ENCODE measurements at regions not wholly inside any gene's neighbourhood (a gene's known extent, or its start where the extent isn't known, plus 50 kb on each side); places are given as distances from the start of the nearest gene placed in this dataset.

DNA sequence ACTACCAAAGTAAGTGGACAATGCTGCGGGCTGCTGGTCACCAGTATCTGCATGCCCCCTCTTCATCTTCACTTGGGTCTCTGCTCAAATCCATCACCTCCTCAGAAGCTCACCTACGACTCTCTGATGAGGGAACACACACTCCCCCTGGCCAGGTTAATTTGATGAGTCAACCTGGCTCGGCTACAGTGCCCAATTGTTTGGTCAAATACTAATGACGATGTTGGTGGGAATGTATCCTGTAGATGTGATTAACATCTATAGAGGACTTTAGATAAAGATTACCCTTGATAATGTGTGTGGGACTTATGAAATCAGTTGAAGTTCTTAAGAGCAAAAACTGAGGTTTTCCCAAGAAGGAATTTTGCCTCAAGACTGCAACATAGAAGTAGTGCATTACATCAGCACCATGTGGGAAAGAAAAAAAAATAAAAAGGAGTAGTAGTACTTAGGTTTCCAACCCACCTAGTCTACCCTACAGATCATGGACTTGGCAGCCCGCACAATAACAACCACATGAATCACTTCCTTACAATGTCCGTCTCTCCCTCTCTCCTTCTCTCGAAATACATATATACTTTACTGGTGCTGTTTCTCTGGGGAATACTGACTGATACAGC lies 467.3 kb downstream of the DNAH5 start:
- DNase-seq = no peak

DNA sequence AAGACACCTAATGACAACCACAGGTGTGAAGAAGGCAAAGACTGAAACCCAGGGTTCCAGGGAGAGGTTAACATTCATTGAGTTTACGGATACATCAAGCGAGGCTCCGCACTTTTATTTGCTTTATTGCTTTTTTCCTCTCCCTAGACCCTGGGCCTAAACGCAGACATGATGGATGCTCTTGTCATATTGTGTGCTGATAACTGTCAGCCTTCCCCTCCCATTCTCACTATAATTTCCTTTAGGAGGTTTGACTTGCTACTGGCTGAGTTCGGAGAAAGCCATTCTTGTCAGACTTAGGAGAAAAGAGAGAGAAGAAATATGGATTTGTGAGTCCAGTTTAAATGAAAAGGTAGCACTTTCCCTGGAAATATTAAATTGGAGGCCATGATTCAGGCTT lies 471.6 kb downstream of the DNAH5 start:
- DNase-seq = no peak

DNA sequence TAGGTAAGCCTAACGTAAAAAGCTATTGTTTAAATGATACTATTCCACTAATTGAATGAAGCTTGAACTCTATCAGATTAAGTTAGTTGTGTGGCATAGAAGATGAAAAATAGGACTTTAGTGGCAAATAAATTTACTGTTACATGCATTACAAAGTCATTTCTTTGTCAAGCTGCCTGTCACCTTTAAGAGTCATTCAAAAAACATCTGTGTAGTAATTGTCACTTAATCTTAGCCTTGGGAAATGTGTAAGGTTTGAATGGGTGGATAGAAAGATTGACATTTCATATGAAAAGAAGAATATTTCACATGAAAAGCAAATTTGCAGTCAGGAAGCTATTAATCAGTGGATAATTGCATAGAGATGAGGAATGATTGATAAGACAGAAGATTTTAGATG lies 473.5 kb downstream of the DNAH5 start:
- no peak for DNase-seq

DNA sequence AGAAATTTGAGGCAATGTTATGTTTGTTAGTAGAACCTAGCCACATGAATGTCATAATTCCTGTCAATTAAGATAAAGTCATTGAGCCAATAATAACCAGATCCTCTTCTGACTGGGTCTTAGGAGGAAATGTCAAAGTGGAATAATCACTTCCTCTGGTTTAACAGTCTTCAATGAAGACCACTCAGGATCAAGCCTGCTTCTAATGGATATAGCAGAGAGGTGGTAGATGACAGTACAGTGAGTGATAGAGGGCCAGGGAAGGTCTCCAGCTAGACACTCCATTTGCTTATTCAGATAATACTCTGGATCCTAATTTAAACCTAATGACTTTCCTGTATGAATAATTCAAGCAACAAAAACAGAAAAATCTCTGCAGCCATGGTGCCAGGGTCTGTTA lies 474.2 kb downstream of the DNAH5 start:
- no peak for DNase-seq

DNA sequence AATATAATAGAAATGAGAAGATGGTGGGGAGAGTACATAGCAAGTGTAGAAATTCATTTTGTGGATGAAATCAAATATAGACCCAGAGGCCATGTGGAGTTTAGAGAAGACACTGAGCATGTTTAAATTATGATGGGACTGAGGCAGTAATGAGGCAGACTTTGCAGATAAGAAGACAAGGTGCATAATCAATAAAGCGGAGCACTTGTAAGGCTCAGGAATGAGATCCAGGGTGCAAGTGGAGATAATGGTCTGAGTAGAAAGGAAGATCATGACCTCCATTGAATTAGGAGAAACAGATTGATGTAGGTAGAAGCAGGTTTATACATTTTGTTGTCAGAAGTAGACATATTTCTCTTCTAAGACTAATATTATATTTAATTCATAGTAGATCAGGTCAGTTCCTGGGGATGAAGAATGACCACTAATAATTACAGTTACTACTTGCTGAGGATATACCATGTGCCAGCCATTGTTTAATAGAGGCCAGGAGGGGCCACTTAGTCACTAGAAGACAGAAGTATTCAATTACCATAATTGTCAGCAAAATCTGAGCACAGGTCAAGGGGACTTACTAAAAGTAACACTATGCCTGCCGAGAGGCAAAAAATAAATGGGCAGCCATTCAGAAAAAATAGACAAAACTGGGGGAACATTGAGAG lies 479.8 kb downstream of the DNAH5 start:
- DNase-seq = no peak

DNA sequence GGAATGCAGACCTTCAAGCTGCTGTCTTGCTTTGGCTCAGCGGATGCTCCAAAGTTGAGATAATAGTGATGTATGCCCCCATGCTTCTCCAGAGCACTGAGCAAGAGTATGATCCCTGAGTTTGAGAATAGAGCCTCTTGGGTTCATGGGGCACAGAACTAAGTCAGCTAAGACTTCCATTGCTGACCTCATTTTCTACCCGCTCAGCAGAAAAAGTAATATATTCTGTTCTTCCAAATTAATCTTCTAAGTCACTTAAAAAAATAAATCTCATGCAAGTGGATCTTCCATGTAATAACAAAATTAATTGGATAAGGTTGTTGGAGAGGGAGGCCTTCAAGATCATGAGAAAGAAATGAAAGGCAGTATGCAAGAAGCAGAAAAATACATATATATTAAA lies 483.9 kb downstream of the DNAH5 start:
- DNase-seq = no peak

- DNase-seq = no peak
Measured at GRCh38 chr5:13454050-13454449, 490.4 kb downstream of the DNAH5 start.

DNA sequence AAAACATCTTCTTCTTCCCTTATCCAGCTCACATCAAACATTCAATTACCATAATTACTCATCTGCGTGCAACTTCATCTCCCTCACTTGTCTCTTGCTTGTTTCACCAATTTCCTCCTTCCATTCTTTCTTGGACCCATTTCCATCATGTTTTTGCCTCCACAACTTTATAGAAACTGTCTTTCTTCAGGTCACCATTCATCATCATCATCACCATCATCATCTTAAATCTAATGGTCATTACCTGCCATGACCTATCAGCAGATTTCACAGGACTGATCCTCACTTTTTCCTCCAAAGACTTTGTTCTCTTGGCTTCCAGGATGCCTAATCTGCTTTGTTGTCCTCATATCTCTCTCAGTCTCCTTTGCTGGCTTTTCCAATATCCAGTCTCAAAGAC lies 495.6 kb downstream of the DNAH5 start:
- DNase-seq = no peak

- no peak for DNase-seq
Measured at GRCh38 chr5:13439430-13439829, 505.1 kb downstream of the DNAH5 start.

GRCh38 chr5:13427827-13428557 lies 516.5 kb downstream of the DNAH5 start:
- no peak for DNase-seq

- no peak for DNase-seq
Measured at GRCh38 chr5:13412040-13412595, 532.4 kb downstream of the DNAH5 start.

DNA sequence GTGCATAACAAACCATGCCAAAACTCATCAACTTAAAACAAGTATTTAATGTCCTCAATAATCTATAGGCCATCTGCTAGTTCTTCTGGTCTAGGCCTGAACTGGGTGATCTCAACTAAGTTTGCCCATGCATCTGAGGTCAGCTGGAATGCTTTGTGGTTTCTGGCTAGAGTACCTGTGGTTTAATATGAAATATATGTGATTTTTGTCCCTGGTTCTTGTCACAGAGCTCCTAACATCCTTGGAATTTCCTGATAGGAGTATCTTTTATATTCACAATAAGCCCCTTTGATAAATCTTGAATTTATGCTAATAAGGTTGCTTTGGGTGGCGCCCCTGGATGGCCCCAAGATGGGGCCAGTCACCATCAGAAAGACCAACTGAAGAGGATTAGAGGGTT lies 535.9 kb downstream of the DNAH5 start:
- DNase-seq = no peak

DNA sequence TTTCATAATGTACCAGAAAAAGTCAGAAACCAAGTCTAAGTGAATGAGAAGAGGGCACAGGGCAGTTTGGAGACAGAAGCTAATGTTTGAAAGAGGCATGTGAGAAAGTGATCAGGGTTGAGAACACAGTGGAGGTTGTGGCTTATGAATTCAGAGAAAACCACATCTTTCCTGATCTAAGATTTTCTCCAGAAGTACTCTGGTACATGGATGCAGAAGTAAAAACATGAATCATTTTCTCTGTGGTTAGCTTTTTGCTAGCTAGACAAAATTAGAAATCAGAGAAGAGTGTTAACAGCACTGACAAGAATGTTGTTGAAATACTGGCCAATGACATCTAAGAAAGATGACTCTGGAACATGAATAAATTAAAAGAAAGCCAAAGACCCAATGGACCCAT lies 541.1 kb downstream of the DNAH5 start:
- no peak for DNase-seq

DNA sequence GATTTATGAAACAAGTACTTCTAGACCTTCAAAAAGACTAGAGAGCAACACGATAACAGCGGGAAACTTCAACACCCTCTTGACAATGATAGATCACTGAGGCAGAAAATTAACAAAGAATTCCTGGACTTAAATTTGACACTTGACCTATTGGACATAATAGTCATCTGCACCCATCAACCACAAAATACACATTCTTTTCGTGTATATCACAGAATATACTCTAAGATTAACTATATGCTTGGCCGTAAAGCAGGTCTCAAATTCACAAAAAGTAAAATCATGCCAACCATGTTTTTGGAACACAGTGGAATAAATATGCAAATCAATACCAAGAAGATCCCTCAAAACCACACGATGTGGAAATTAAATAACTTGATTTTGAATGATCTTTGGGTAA lies 559.4 kb downstream of the DNAH5 start:
- no peak for DNase-seq

DNA sequence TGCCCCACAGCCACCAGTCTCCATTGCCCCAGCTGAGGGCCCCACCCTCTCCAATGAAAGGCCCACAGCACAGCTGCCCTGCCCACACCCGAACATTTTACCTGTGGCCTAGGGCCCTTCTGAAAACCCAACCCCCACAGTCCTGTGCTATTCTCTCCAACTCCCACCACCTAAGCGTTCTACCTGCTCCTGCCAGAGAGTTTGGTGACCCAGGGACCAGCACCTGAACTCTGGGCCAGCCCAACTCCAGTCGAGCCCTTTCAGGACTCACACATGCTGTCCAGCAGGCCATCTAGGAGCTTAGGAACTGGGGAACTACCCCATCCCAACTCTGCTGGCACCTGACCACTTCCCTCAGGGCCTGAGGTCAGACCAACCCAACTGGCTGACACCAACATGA lies 562.3 kb downstream of the DNAH5 start:
- DNase-seq = no peak

DNA sequence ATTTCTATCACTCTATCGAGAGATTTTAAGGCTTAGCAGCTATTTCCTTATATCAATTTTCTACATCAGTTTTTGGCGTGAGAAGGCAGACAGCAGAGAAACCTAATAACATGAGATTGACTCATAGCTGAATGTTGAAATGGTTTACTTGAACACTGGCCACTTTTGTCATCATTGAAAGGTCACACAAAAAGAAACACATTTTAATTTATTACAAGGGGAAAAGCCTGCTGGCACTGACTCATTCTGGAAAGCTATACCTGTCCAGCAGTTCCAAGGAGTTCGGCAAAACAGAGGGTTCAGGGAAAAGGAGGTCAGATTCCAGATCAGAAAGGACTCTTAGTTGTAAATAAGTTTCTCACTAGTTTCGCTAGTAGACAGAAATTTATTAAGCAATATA lies 566.4 kb downstream of the DNAH5 start:
- DNase-seq = no peak

- no peak for DNase-seq
Measured at GRCh38 chr5:13359344-13359743, 585.1 kb downstream of the DNAH5 start.

DNA sequence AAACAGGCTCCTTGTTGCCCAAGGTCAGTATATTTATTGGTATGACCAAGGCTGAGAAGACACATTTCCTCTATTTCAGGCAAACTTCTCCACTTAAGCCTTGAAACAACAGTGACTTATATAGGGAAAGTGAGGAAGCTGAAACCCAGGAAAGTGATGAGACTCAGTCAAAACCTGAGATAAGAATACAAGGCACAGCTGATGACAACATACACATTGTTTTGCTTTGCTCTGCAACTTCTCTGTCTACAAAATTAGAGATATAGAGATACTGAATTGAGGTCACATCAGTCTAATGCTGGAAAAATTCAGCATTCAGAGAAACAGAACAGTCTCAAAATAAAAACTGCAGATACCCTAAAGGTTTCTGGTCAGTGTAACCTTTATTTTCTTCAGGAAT lies 586.1 kb downstream of the DNAH5 start:
- no peak for DNase-seq

DNA sequence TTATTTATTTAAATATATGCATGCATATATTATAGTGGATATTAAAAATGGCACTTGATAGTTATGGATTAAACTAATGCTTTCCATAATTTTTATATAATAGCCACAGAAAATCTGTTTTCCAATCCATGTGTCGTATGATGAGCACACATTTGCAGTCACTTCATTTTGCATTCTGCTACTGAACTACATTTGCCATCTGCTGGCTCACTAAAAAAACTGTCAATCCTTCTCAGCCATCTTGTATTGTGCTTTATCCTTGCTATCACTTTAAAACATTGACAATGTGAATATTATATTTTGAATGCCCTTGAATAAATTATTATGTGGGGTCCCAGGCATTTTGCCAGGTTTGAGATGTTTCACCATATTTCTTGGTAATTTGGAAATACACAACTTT lies 586.6 kb downstream of the DNAH5 start:
- no peak for DNase-seq

DNA sequence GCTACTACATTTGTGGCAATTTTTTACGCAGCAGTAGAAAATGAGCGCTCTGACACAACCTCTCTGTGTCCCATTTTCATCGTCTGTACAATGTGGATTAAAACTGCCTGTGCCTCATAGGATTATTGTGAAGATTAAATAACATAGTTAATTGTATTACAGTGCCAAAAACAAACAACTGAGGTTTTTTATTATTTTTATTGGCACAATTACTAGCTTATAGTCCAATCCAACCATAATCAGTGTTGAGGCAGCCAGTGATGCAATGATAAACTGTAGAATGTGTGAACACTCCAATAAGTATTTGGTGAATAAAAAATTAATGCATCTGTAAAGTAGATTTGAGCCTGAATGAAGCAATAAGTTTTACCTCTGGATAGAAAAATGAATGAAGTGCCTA lies 588.3 kb downstream of the DNAH5 start:
- DNase-seq = no peak

- no peak for DNase-seq
Measured at GRCh38 chr5:13354611-13355010, 589.9 kb downstream of the DNAH5 start.

- no peak for DNase-seq
Measured at GRCh38 chr5:13350767-13351166, 593.7 kb downstream of the DNAH5 start.

- no peak for DNase-seq
Measured at GRCh38 chr5:13348568-13348967, 595.9 kb downstream of the DNAH5 start.

All from renal pelvis (tissue), 1 donor.